NCI-H82 (cell line): ENCODE measurements at regions not wholly inside any gene's neighbourhood (a gene's known extent, or its start where the extent isn't known, plus 50 kb on each side); places are given as distances from the start of the nearest gene placed in this dataset.
"Not testable (repeated sequence)": the region's sequence is repeated elsewhere in the genome, so short reads cannot be mapped to it uniquely, and the experiment has no call there.

Source experiments
- DNase-seq: peaks from one replicate; lab custom pipeline; 2025; lab: John Stamatoyannopoulos, UW

GRCh38 chr11:134843735-134844134, 431.7 kb upstream of the B3GAT1 start:
- no peak for DNase-seq

- DNase-seq = no peak
Observed at GRCh38 chr11:134843020-134843419, 431.0 kb upstream of the B3GAT1 start.

GRCh38 chr11:134841972-134842371, 429.9 kb upstream of the B3GAT1 start:
- DNase-seq = no peak

- DNase-seq = no peak
Observed at GRCh38 chr11:134841411-134841810, 429.4 kb upstream of the B3GAT1 start.

GRCh38 chr11:134840945-134841344, 428.9 kb upstream of the B3GAT1 start:
- no peak for DNase-seq

GRCh38 chr11:134840165-134840564, 428.1 kb upstream of the B3GAT1 start:
- not testable (repeated sequence) for DNase-seq

- no peak for DNase-seq
Observed at GRCh38 chr11:134838708-134839107, 426.7 kb upstream of the B3GAT1 start.

- no peak for DNase-seq
Observed at GRCh38 chr11:134837887-134838232, 425.8 kb upstream of the B3GAT1 start.

- no peak for DNase-seq
Observed at GRCh38 chr11:134837166-134837886, 425.3 kb upstream of the B3GAT1 start.

GRCh38 chr11:134836561-134836960, 424.5 kb upstream of the B3GAT1 start:
- DNase-seq = no peak

- no peak for DNase-seq
Observed at GRCh38 chr11:134835561-134835960, 423.5 kb upstream of the B3GAT1 start.

GRCh38 chr11:134830312-134830711, 418.3 kb upstream of the B3GAT1 start:
- no peak for DNase-seq

GRCh38 chr11:134823970-134824369, 411.9 kb upstream of the B3GAT1 start:
- no peak for DNase-seq

GRCh38 chr11:134822897-134823296, 410.9 kb upstream of the B3GAT1 start:
- no peak for DNase-seq

GRCh38 chr11:134821422-134821821, 409.4 kb upstream of the B3GAT1 start:
- no peak for DNase-seq

GRCh38 chr11:134819041-134819440, 407.0 kb upstream of the B3GAT1 start:
- DNase-seq = peak; percentile 2

GRCh38 chr11:134818516-134818915, 406.5 kb upstream of the B3GAT1 start:
- no peak for DNase-seq

GRCh38 chr11:134815404-134815803, 403.4 kb upstream of the B3GAT1 start:
- no peak for DNase-seq

- no peak for DNase-seq
Observed at GRCh38 chr11:134807997-134808396, 396.0 kb upstream of the B3GAT1 start.

GRCh38 chr11:134802598-134802997, 390.6 kb upstream of the B3GAT1 start:
- no peak for DNase-seq

- DNase-seq = no peak
Observed at GRCh38 chr11:134802116-134802515, 390.1 kb upstream of the B3GAT1 start.

GRCh38 chr11:134801570-134801969, 389.5 kb upstream of the B3GAT1 start:
- DNase-seq = no peak

- no peak for DNase-seq
Observed at GRCh38 chr11:134800826-134801225, 388.8 kb upstream of the B3GAT1 start.

GRCh38 chr11:134800130-134800529, 388.1 kb upstream of the B3GAT1 start:
- no peak for DNase-seq
